Activated CD4-positive, alpha-beta T cell treated with anti-CD3 and anti-CD28 coated beads, Interleukin-2, Interleukin-4, amounts not matched to agents 100 ng/mL and 50 ng/mL, durations not matched to agents 16 hours and 8 hours (primary cell): ENCODE measurements at regions not wholly inside any gene's neighbourhood (a gene's known extent, or its start where the extent isn't known, plus 50 kb on each side); places are given as distances from the start of the nearest gene placed in this dataset.

Experiments
- DNase-seq: peaks from one replicate; pipeline ENCODE4 v3.0.0-alpha.2; 2020; ENCODE audit warnings: low spot score

GRCh38 chr2:188220535-188220934 is 71.1 kb upstream of the GULP1 start:
- DNase-seq, result no peak

GRCh38 chr2:188227713-188228112 is 64.0 kb upstream of the GULP1 start:
- no peak for DNase-seq

- peak; percentile 32 for DNase-seq
Observed at GRCh38 chr2:188235364-188235763, 56.3 kb upstream of the GULP1 start.

- no peak for DNase-seq
Observed at GRCh38 chr2:188238386-188238785, 53.3 kb upstream of the GULP1 start.
